CD14-positive monocyte (primary cell): ENCODE measurements at regions not wholly inside any gene's neighbourhood (a gene's known extent, or its start where the extent isn't known, plus 50 kb on each side); places are given as distances from the start of the nearest gene placed in this dataset.

ENCODE experiments used
- DNase-seq, 3 donors: peaks; one replicate each; pipeline ENCODE4 v3.0.0-alpha.2; 2011 to 2022
- H2AFZ ChIP-seq: 2 replicates; pipeline ENCODE4 v1.6.0; 2012; ENCODE audit warnings: mild to moderate bottlenecking, low read depth, low read length, inconsistent platforms; ENCODE audit not compliant: insufficient read depth, poor library complexity, severe bottlenecking
- H3K27ac ChIP-seq, 2 donors: 1 replicate in 1 of 2; 2 replicates in 1 of 2; pipeline ENCODE4 v1.5.1; 2012 to 2013; ENCODE audit warnings: low read length in 2 of 2, control low read depth in 1 of 2, inconsistent platforms in 1 of 2, low read depth in 1 of 2, mild to moderate bottlenecking in 1 of 2
- H3K27me3 ChIP-seq, 2 donors: one replicate each; pipeline versions ENCODE4 v1.6.0 to v1.6.1; 2011 to 2013; ENCODE audit warnings: low read length in 2 of 2; ENCODE audit not compliant: control insufficient read depth in 2 of 2, insufficient read depth in 2 of 2
- H3K36me3 ChIP-seq, 2 donors: replicated peaks in 1 of 2; 1 replicate in 1 of 2; 2 replicates in 1 of 2; pipeline versions ENCODE4 v1.5.1 to v1.6.1; 2012 to 2013; ENCODE audit warnings: low read length in 2 of 2, control low read depth in 1 of 2, inconsistent platforms in 1 of 2, mild to moderate bottlenecking in 1 of 2; ENCODE audit not compliant: insufficient read depth in 2 of 2, control insufficient read depth in 1 of 2
- H3K4me1 ChIP-seq, 2 donors: 1 replicate in 1 of 2; 2 replicates in 1 of 2; pipeline versions ENCODE4 v1.5.1 to v1.6.1; 2012 to 2013; ENCODE audit warnings: low read length in 2 of 2, control low read depth in 1 of 2, inconsistent platforms in 1 of 2, mild to moderate bottlenecking in 1 of 2, moderate library complexity in 1 of 2; ENCODE audit not compliant: insufficient read depth in 2 of 2, control insufficient read depth in 1 of 2
- H3K4me2 ChIP-seq: replicated peaks from 2 replicates; pipeline ENCODE3; 2012; ENCODE audit warnings: low read length, moderate library complexity, mild to moderate bottlenecking; ENCODE audit not compliant: poor library complexity, severe bottlenecking; ENCODE audit errors: extremely low read depth
- H3K4me3 ChIP-seq, 3 experiments: fragments of 200-600 bp in 1 of 3; sonication (generic) in 1 of 3; replicated peaks in 1 of 3; 1 replicate in 2 of 3; 2 replicates in 1 of 3; pipeline ENCODE4 v1.5.1; 2011 to 2013; ENCODE audit warnings: low read length in 3 of 3, mild to moderate bottlenecking in 3 of 3, control low read depth in 2 of 3, low read depth in 2 of 3, inconsistent platforms in 1 of 3, moderate library complexity in 1 of 3
- H3K79me2 ChIP-seq: 2 replicates; pipeline ENCODE4 v1.6.0; 2012; ENCODE audit warnings: mild to moderate bottlenecking, control low read depth, inconsistent platforms, low read length, moderate library complexity; ENCODE audit not compliant: insufficient read depth
- H3K9ac ChIP-seq: 2 replicates; pipeline ENCODE4 v1.6.0; 2017; ENCODE audit warnings: low read length, mild to moderate bottlenecking; ENCODE audit not compliant: insufficient read depth, poor library complexity, severe bottlenecking
- H3K9me3 ChIP-seq, 2 donors: replicated peaks in 1 of 2; 1 replicate in 1 of 2; 2 replicates in 1 of 2; pipeline versions ENCODE4 v1.5.1 to v1.6.1; 2012 to 2013; ENCODE audit warnings: low read length in 2 of 2, control low read depth in 1 of 2; ENCODE audit not compliant: control insufficient read depth in 1 of 2, insufficient read depth in 1 of 2
- H4K20me1 ChIP-seq: 2 replicates; pipeline ENCODE4 v1.6.0; 2012; ENCODE audit warnings: mild to moderate bottlenecking, low read length, control low read depth, moderate library complexity; ENCODE audit not compliant: insufficient read depth
- H3K27ac Mint-ChIP-seq, 7 donors: one replicate each; pipeline ENCODE4 v1.8.0; 2020; ENCODE audit warnings: mild to moderate bottlenecking in 7 of 7, mixed read lengths in 7 of 7, moderate library complexity in 6 of 7, inconsistent platforms in 2 of 7
- H3K27me3 Mint-ChIP-seq, 3 donors: one replicate each; pipeline ENCODE4 v1.8.0; 2021 to 2022; ENCODE audit warnings: low read depth in 3 of 3, mild to moderate bottlenecking in 3 of 3, mixed read lengths in 3 of 3, moderate library complexity in 3 of 3, inconsistent platforms in 1 of 3
- H3K36me3 Mint-ChIP-seq, 2 donors: one replicate each; pipeline ENCODE4 v1.8.0; 2020; ENCODE audit warnings: mixed read lengths in 2 of 2, inconsistent platforms in 1 of 2, mild to moderate bottlenecking in 1 of 2
- H3K4me1 Mint-ChIP-seq: one replicate; pipeline ENCODE4 v1.8.0; 2020; ENCODE audit warnings: mild to moderate bottlenecking, mixed read lengths
- H3K4me3 Mint-ChIP-seq, 2 donors: one replicate each; pipeline ENCODE4 v1.8.0; 2020; ENCODE audit warnings: mild to moderate bottlenecking in 2 of 2, mixed read lengths in 2 of 2, moderate library complexity in 1 of 2
- H3K9me3 Mint-ChIP-seq, 7 donors: one replicate each; pipeline ENCODE4 v1.8.0; 2020 to 2022; ENCODE audit warnings: mixed read lengths in 7 of 7, mild to moderate bottlenecking in 6 of 7, moderate library complexity in 6 of 7, inconsistent platforms in 2 of 7
- CTCF ChIP-seq: fragments of 200-600 bp; IDR thresholded peaks from one replicate; pipeline ENCODE4 v1.8.0; 2022; ENCODE audit warnings: antibody characterized with exemption, mild to moderate bottlenecking
- WGBS: methylation state at CpG from one replicate; pipeline ENCODE4 v1.1.5; 2013; ENCODE audit warnings: missing lambda C conversion rate; ENCODE audit not compliant: insufficient coverage; 5-methylcytosine and 5-hydroxymethylcytosine counted together
- intact Hi-C, 2 donors: fragments of 100-400 bp; cut with micrococcal nuclease; formaldehyde crosslinking; loops; one replicate each; pipeline versions ENCODE4 v1.15.0 to v1.15.1; 2023

GRCh38 chr3:14351617-14352001, 50.8 kb upstream of the SLC6A6 start:
- Histone ChIP-seq H3K27me3 (no peaks in the 10 kb centered on the region), H3K4me3 (no peak overlapping the region), H3K4me1 (no peaks in the 10 kb centered on the region), H3K9ac (no peak overlapping the region), H3K9me3 (peaks cover 0 to 4% of the 10 kb centered on the region in 2 donors), H3K36me3 (no peaks in the 10 kb centered on the region), H3K79me2 (no peaks in the 10 kb centered on the region), H4K20me1 (no peaks in the 10 kb centered on the region), H3K4me2 (no peak overlapping the region), H2AFZ (no peak overlapping the region), H3K27ac (no peak overlapping the region)
- intact Hi-C loops = no loop called here
- no peak for TF ChIP-seq CTCF
- Mint-ChIP-seq H3K36me3 (no peaks in the 10 kb centered on the region), H3K27me3 (peaks cover 0 to 6% (median 5%) of the 10 kb centered on the region in 3 donors), H3K9me3 (peaks cover 0 to 5% (median 2%) of the 10 kb centered on the region in 7 donors), H3K4me1 (peaks cover 2% of the 10 kb centered on the region), H3K27ac (peak overlapping the region in 1 of 7 donors; percentile 14), H3K4me3 (no peak overlapping the region)
- DNase-seq = no peak
- WGBS = 95% methylated on average over 3 of the region's 6 CpGs

GRCh38 chr3:14352002-14352627, 50.3 kb upstream of the SLC6A6 start:
- no peak for DNase-seq
- Mint-ChIP-seq H3K27me3 (peaks cover 0 to 6% (median 5%) of the 10 kb centered on the region in 3 donors), H3K9me3 (peaks cover 0 to 5% (median 2%) of the 10 kb centered on the region in 7 donors), H3K36me3 (no peaks in the 10 kb centered on the region), H3K4me1 (peaks cover 2% of the 10 kb centered on the region), H3K27ac (no peak overlapping the region), H3K4me3 (no peak overlapping the region)
- Histone ChIP-seq H3K27ac (no peak overlapping the region), H3K9ac (no peak overlapping the region), H3K36me3 (no peaks in the 10 kb centered on the region), H3K79me2 (no peaks in the 10 kb centered on the region), H2AFZ (no peak overlapping the region), H3K9me3 (peaks cover 0 to 4% of the 10 kb centered on the region in 2 donors), H3K4me3 (no peak overlapping the region), H3K4me1 (no peaks in the 10 kb centered on the region), H3K27me3 (no peaks in the 10 kb centered on the region), H3K4me2 (no peak overlapping the region), H4K20me1 (no peaks in the 10 kb centered on the region)
- 86% methylated on average over 9 of the region's 13 CpGs for WGBS
- intact Hi-C loops = no loop called here
- TF ChIP-seq CTCF = no peak
